ENCODE measurements at regions not wholly inside any gene's neighbourhood (a gene's known extent, or its start where the extent isn't known, plus 50 kb on each side); places are given as distances from the start of the nearest gene placed in this dataset.

GRCh38 chr20:24376311-24377099 lies 92.9 kb upstream of the SYNDIG1 start:
- no peaks in the 10 kb centered on the region for H3K27me3 ChIP-seq (ENCODE audit: control insufficient read depth, insufficient read depth, low read length)
- H3K4me3 ChIP-seq (ENCODE audit: low read depth, low read length), result no peak overlapping the region
- TF ChIP-seq, protein P1, sequence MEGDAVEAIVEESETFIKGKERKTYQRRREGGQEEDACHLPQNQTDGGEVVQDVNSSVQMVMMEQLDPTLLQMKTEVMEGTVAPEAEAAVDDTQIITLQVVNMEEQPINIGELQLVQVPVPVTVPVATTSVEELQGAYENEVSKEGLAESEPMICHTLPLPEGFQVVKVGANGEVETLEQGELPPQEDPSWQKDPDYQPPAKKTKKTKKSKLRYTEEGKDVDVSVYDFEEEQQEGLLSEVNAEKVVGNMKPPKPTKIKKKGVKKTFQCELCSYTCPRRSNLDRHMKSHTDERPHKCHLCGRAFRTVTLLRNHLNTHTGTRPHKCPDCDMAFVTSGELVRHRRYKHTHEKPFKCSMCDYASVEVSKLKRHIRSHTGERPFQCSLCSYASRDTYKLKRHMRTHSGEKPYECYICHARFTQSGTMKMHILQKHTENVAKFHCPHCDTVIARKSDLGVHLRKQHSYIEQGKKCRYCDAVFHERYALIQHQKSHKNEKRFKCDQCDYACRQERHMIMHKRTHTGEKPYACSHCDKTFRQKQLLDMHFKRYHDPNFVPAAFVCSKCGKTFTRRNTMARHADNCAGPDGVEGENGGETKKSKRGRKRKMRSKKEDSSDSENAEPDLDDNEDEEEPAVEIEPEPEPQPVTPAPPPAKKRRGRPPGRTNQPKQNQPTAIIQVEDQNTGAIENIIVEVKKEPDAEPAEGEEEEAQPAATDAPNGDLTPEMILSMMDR (IDR thresholded peaks at IDR 0.05; ENCODE audit: insufficient read depth, low read length, poor library complexity, severe bottlenecking), result no peak
- no peaks in the 10 kb centered on the region for H3K36me3 ChIP-seq (ENCODE audit: control insufficient read depth, insufficient read depth, low read length)
- no peak for DNase-seq (ENCODE audit: low read depth)

- Histone ChIP-seq H3K27me3 (ENCODE audit: control insufficient read depth, insufficient read depth, low read length) (no peaks in the 10 kb centered on the region), H3K4me3 (ENCODE audit: low read depth, low read length) (no peak overlapping the region), H3K36me3 (ENCODE audit: control insufficient read depth, insufficient read depth, low read length) (no peaks in the 10 kb centered on the region)
- TF ChIP-seq, protein P1 (IDR thresholded peaks at IDR 0.05; ENCODE audit: insufficient read depth, low read length, poor library complexity, severe bottlenecking), result no peak
- DNase-seq (ENCODE audit: low read depth), result no peak
These were observed 96.1 kb upstream of the SYNDIG1 start for GRCh38 chr20:24373372-24373771.

DNA sequence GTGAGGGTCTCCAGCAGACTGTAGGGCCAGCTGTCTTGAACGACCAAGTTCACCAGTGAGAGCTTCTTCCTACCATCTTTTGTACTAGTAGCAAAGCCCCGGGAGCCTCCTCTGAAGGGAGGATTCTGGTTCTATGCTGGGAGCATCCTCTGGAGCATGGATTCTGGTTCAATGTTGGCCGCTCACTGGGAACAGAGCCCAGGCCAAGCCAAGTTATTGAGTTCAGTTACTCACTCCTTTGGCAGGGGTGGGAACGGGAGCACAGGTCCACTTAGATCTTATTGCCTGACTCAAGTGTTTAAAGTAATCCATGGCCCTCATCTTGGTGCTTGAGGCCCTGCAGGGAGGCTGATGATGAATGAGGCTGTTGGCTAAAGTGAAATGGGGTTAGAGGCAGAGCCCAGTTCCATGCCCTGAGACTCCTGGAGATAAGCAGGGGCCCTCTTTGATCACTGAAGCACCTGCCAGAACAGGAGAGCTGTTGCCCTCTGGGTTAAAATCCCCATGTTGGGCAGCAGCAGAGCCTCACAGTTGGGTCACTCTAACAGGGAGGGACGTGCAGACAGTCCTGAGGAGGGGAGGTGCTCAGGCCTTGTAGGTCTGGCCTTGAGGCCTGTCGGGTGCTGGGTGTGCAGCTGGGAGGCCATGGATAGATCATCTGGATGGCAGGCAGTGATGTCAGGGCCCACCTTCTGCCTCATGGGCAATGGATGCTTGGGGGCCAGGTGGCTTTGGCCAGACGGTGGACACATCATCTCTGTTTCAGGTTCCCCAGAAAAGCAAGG lies 98.3 kb upstream of the SYNDIG1 start:
- Histone ChIP-seq H3K36me3 (ENCODE audit: control insufficient read depth, insufficient read depth, low read length) (no peaks in the 10 kb centered on the region), H3K27me3 (ENCODE audit: control insufficient read depth, insufficient read depth, low read length) (no peaks in the 10 kb centered on the region), H3K4me3 (ENCODE audit: low read depth, low read length) (no peak overlapping the region)
- TF ChIP-seq, protein P1 (IDR thresholded peaks at IDR 0.05; ENCODE audit: insufficient read depth, low read length, poor library complexity, severe bottlenecking), result no peak
- no peak for DNase-seq (ENCODE audit: low read depth)

GRCh38 chr20:24370249-24370648 lies 99.2 kb upstream of the SYNDIG1 start:
- Histone ChIP-seq H3K36me3 (ENCODE audit: control insufficient read depth, insufficient read depth, low read length) (no peaks in the 10 kb centered on the region), H3K27me3 (ENCODE audit: control insufficient read depth, insufficient read depth, low read length) (no peaks in the 10 kb centered on the region), H3K4me3 (ENCODE audit: low read depth, low read length) (no peak overlapping the region)
- TF ChIP-seq, protein P1 (IDR thresholded peaks at IDR 0.05; ENCODE audit: insufficient read depth, low read length, poor library complexity, severe bottlenecking), result no peak
- DNase-seq (ENCODE audit: low read depth), result no peak

DNA sequence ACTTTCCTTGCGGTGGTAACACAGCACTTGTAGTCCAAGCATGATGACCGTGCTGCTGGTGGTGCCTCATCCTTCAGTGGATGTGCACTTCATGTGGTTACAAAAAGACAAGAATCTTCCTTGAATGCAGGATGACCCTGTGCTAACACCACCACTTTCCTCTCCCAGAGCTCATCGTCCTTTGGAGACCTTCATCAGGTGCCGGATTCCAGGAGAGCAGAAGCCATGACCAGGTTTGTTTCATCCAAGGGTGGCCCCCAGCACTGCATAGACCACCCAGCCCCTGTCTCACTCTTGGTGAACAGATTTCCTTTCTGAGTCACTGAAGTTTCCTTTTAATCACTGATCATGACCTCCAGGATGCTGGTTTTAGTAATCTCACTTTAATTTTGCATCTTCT lies 101.2 kb upstream of the SYNDIG1 start:
- TF ChIP-seq, protein P1 (IDR thresholded peaks at IDR 0.05; ENCODE audit: insufficient read depth, low read length, poor library complexity, severe bottlenecking), result no peak
- Histone ChIP-seq H3K36me3 (ENCODE audit: control insufficient read depth, insufficient read depth, low read length) (no peaks in the 10 kb centered on the region), H3K27me3 (ENCODE audit: control insufficient read depth, insufficient read depth, low read length) (no peaks in the 10 kb centered on the region), H3K4me3 (ENCODE audit: low read depth, low read length) (no peak overlapping the region)
- no peak for DNase-seq (ENCODE audit: low read depth)

Measured in kidney epithelial cell (primary cell).